HCT116 (cell line): ENCODE measurements at regions not wholly inside any gene's neighbourhood (a gene's known extent, or its start where the extent isn't known, plus 50 kb on each side); places are given as distances from the start of the nearest gene placed in this dataset.

Source experiments
- ATAC-seq: fragments of 200-7000 bp; cut with Tn5 transposase; 2 replicates; pipeline ENCODE4 v1.9.1; 2020; ENCODE audit warnings: mild to moderate bottlenecking, moderate library complexity
- BruUV-seq: library from RNA; stranded (reverse); fragments of 400-500 nt; replicated peaks from 2 replicates; lab custom pipeline; 2021; lab: Mats Ljungman, UMichigan
- CTCF ChIA-PET: fragments of 300-600 bp; sonication (Branson Sonifier 250); formaldehyde crosslinking; loops from one replicate; lab custom pipeline; 2021; ENCODE audit warnings: antibody characterized with exemption; lab: Charles Lee
- POLR2A ChIA-PET: fragments of 300-600, 350-600 bp; sonication (Branson Sonifier 250); formaldehyde crosslinking; loops from one replicate; lab custom pipeline; 2021; ENCODE audit warnings: antibody characterized with exemption; lab: Charles Lee
- RAD21 ChIA-PET, 2 experiments: fragments of 300-600 bp; sonication (Branson Sonifier 250); formaldehyde crosslinking; loops; one replicate each; lab custom pipeline; 2023; ENCODE audit warnings: low total read pairs in 2 of 2; ENCODE audit not compliant: uncharacterized antibody in 2 of 2, unreplicated experiment in 2 of 2, low non-redundant PET in 1 of 2; lab: Charles Lee
- DNase-seq: peaks from one replicate; pipeline ENCODE4 v3.0.0-alpha.2; 2010; ENCODE audit warnings: low read depth, low spot score
- H2AFZ ChIP-seq: fragments of 200-600 bp; shearing (Covaris generic), sonication (generic); 2 replicates; pipeline ENCODE4 v1.6.1; 2017; ENCODE audit warnings: low read depth, mixed run types, mixed read lengths, antibody characterized with exemption, low read length; ENCODE audit not compliant: poor library complexity, severe bottlenecking
- H3K27ac ChIP-seq: 2 replicates; pipeline ENCODE4 v1.5.1; 2012; ENCODE audit warnings: low read depth, low read length
- H3K27me3 ChIP-seq: fragments of 200-600 bp; sonication (generic); 2 replicates; pipeline ENCODE4 v1.6.1; 2016; ENCODE audit warnings: mixed run types, low read length, mixed read lengths; ENCODE audit not compliant: insufficient read depth
- H3K36me3 ChIP-seq, 2 experiments: fragments of 200-500 bp in 1 of 2; fragments of 200-600 bp in 1 of 2; sonication (Bioruptor generic) in 1 of 2; sonication (generic) in 1 of 2; 2 replicates each; pipeline versions ENCODE4 v1.5.1 to v1.6.1; 2014 to 2016; ENCODE audit warnings: low read length in 2 of 2, inconsistent platforms in 1 of 2, mixed read lengths in 1 of 2, mixed run types in 1 of 2; ENCODE audit not compliant: insufficient read depth in 2 of 2, control insufficient read depth in 1 of 2
- H3K4me1 ChIP-seq, 2 experiments: fragments of 200-600 bp in 1 of 2; sonication (generic) in 1 of 2; 2 replicates each; pipeline versions ENCODE4 v1.5.1 to v1.6.1; 2012 to 2017; ENCODE audit warnings: low read length in 2 of 2, inconsistent platforms in 1 of 2, mild to moderate bottlenecking in 1 of 2, mixed read lengths in 1 of 2, mixed run types in 1 of 2, moderate library complexity in 1 of 2; ENCODE audit not compliant: insufficient read depth in 2 of 2, control insufficient read depth in 1 of 2
- H3K4me2 ChIP-seq: fragments of 200-600 bp; sonication (generic); 2 replicates; pipeline ENCODE4 v1.6.1; 2017; ENCODE audit warnings: mixed run types, low read length, mixed read lengths
- H3K4me3 ChIP-seq, 2 experiments: fragments of 200-600 bp in 1 of 2; sonication (generic) in 1 of 2; replicated peaks in 1 of 2; 2 replicates each; pipeline ENCODE4 v1.5.1; 2011 to 2016; ENCODE audit warnings: low read length in 2 of 2, control low read depth in 1 of 2, low read depth in 1 of 2, mild to moderate bottlenecking in 1 of 2, mixed read lengths in 1 of 2, mixed run types in 1 of 2
- H3K79me2 ChIP-seq: fragments of 200-600 bp; sonication (generic); 2 replicates; pipeline ENCODE4 v1.6.1; 2017; ENCODE audit warnings: mild to moderate bottlenecking, mixed run types, low read length, moderate library complexity, mixed read lengths; ENCODE audit not compliant: insufficient read depth
- H3K9ac ChIP-seq: fragments of 200-600 bp; sonication (generic); 2 replicates; pipeline ENCODE4 v1.6.1; 2016; ENCODE audit warnings: low read length, mixed read lengths
- H3K9me2 ChIP-seq: fragments of 200-600 bp; sonication (generic), shearing (Covaris generic); 2 replicates; pipeline ENCODE4 v1.6.1; 2017; ENCODE audit warnings: mixed run types, mild to moderate bottlenecking, moderate library complexity; ENCODE audit not compliant: insufficient read depth
- H3K9me3 ChIP-seq, 2 experiments: fragments of 200-500 bp in 1 of 2; fragments of 200-600 bp in 1 of 2; sonication (Bioruptor generic) in 1 of 2; sonication (generic) in 1 of 2; 2 replicates each; pipeline ENCODE4 v1.6.1; 2014 to 2017; ENCODE audit warnings: low read length in 2 of 2, mixed read lengths in 2 of 2, inconsistent platforms in 1 of 2, low read depth in 1 of 2, mild to moderate bottlenecking in 1 of 2, mixed run types in 1 of 2, moderate library complexity in 1 of 2; ENCODE audit not compliant: control insufficient read depth in 1 of 2, insufficient read depth in 1 of 2
- H4K20me1 ChIP-seq: fragments of 200-600 bp; sonication (generic), shearing (Covaris generic); 2 replicates; pipeline ENCODE4 v1.6.1; 2017; ENCODE audit warnings: mixed run types, mild to moderate bottlenecking, moderate library complexity; ENCODE audit not compliant: insufficient read depth
- CEBPB ChIP-seq: IDR thresholded peaks from 2 replicates; pipeline ENCODE4 v1.6.1; 2012; ENCODE audit warnings: low read depth
- CTCF ChIP-seq, 3 experiments: fragments of 200-600 bp in 1 of 3; sonication (generic) in 1 of 3; IDR thresholded peaks in 2 of 3; conservative IDR thresholded peaks in 1 of 3; 2 replicates each; pipeline ENCODE4 v1.5.1; 2012 to 2017; ENCODE audit warnings: low read depth in 2 of 3, low read length in 2 of 3, antibody characterized with exemption in 1 of 3, borderline replicate concordance in 1 of 3, control low read depth in 1 of 3, mild to moderate bottlenecking in 1 of 3, mixed read lengths in 1 of 3, mixed run types in 1 of 3, moderate library complexity in 1 of 3; ENCODE audit not compliant: insufficient read depth in 1 of 3
- EGR1 ChIP-seq: IDR thresholded peaks from 2 replicates; pipeline ENCODE4 v1.6.1; 2012; ENCODE audit warnings: low read depth
- EZH2 ChIP-seq: fragments of 200-600 bp; sonication (generic); IDR thresholded peaks from 2 replicates; pipeline ENCODE4 v1.6.1; 2017; ENCODE audit warnings: antibody characterized with exemption, mixed run types
- JUND ChIP-seq: IDR thresholded peaks from 2 replicates; pipeline ENCODE4 v1.6.1; 2012
- MAX ChIP-seq: IDR thresholded peaks from 2 replicates; pipeline ENCODE4 v1.6.1; 2012
- POLR2AphosphoS5 ChIP-seq: IDR thresholded peaks from 2 replicates; pipeline ENCODE4 v1.6.1; 2011; ENCODE audit warnings: mild to moderate bottlenecking, low read depth, low read length, moderate library complexity
- RAD21 ChIP-seq: IDR thresholded peaks from 2 replicates; pipeline ENCODE4 v1.6.1; 2012; ENCODE audit warnings: low read depth, mild to moderate bottlenecking
- SIN3A ChIP-seq: IDR thresholded peaks from 2 replicates; pipeline ENCODE4 v1.6.1; 2012; ENCODE audit warnings: low read depth
- TCF7L2 ChIP-seq: IDR thresholded peaks from 2 replicates; pipeline ENCODE4 v1.7.0; 2011; ENCODE audit warnings: borderline replicate concordance, inconsistent platforms; ENCODE audit not compliant: insufficient read depth, insufficient read length; ENCODE audit errors: extremely low read depth
- YY1 ChIP-seq: IDR thresholded peaks from 2 replicates; pipeline ENCODE4 v1.6.1; 2011; ENCODE audit warnings: low read length, low read depth, moderate library complexity, mild to moderate bottlenecking; ENCODE audit not compliant: insufficient replicate concordance; ENCODE audit errors: extremely low read depth
- ZFX ChIP-seq: fragments of 450-650 bp; IDR thresholded peaks from 2 replicates; pipeline ENCODE4 v1.6.1; 2017
- ZNF274 ChIP-seq: fragments of 200-500 bp; sonication (Bioruptor generic); IDR thresholded peaks from 2 replicates; pipeline ENCODE4 v1.6.1; 2014; ENCODE audit warnings: mild to moderate bottlenecking, low read depth, low read length, inconsistent platforms
- intact Hi-C: fragments of 100-400 bp; cut with micrococcal nuclease; formaldehyde crosslinking; loops from 2 replicates; pipeline ENCODE4 v1.10.0; 2022

DNA sequence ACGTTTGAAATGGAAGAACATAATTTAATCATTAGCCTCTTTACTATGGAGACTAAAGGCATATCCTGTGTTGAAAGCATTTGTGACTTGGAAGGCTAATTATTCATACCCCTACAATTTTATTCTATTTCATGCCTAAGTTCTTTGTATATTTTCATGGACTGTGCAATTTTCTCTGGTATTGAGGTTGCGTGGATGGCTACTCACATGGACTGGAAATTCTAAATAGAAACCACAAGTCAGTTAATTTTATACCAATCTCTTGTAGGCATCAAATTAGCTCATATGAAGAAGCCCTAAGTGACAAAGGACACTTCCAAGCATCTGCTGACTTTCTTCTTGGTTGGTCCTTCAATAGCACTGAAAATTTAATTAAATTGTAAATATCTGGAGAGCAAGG lies 1353.5 kb downstream of the ROBO1 start:
- ATAC-seq (no peak), DNase-seq (no peak)
- Histone ChIP-seq H3K4me3 (no peak overlapping the region), H3K27me3 (no peaks in the 10 kb centered on the region), H3K27ac (no peak overlapping the region), H3K79me2 (no peaks in the 10 kb centered on the region), H3K4me1 (no peaks in the 10 kb centered on the region), H3K9me3 (peaks cover 11 to 22% of the 10 kb centered on the region in 2 experiments; a peak in 2 of 4 replicates), H3K4me2 (no peak overlapping the region), H3K9me2 (no peaks in the 10 kb centered on the region), H3K36me3 (no peaks in the 10 kb centered on the region), H3K9ac (no peak overlapping the region), H2AFZ (no peak overlapping the region), H4K20me1 (no peaks in the 10 kb centered on the region)
- no peak for TF ChIP-seq JUND
- no peak for TF ChIP-seq ZNF274
- no peak for TF ChIP-seq TCF7L2
- no peak for TF ChIP-seq EZH2
- no peak for TF ChIP-seq MAX
- no peak for TF ChIP-seq ZFX
- TF ChIP-seq SIN3A, result no peak
- TF ChIP-seq CTCF (IDR thresholded peaks at IDR 0.05 in 2 of 3, conservative IDR thresholded peaks at IDR 0.05 in 1 of 3; ENCODE audit: borderline replicate concordance in 1 of 3, insufficient read depth in 1 of 3, low read depth in 2 of 3, low read length in 2 of 3), result no peak
- no peak for TF ChIP-seq RAD21
- no peak for TF ChIP-seq EGR1
- TF ChIP-seq YY1, result no peak
- TF ChIP-seq POLR2AphosphoS5, result no peak
- no peak for TF ChIP-seq CEBPB
- POLR2A ChIA-PET, result no interaction called here
- intact Hi-C loops, result no loop called here
- no TSS peak for BruUV-seq
- CTCF ChIA-PET, result no interaction called here
- RAD21 ChIA-PET, result no interaction called here
